H1 (cell line): ENCODE measurements at regions not wholly inside any gene's neighbourhood (a gene's known extent, or its start where the extent isn't known, plus 50 kb on each side); places are given as distances from the start of the nearest gene placed in this dataset.

ENCODE experiments used
- CTCF ChIP-seq, 3 experiments: IDR thresholded peaks; 1 replicate in 2 of 3; 2 replicates in 1 of 3; pipeline versions ENCODE4 v1.5.1 to v1.6.1; 2011; ENCODE audit warnings: low read length in 3 of 3, mild to moderate bottlenecking in 3 of 3, inconsistent platforms in 2 of 3, low read depth in 1 of 3, moderate library complexity in 1 of 3; ENCODE audit not compliant: insufficient read depth in 1 of 3; ENCODE audit errors: control extremely low read depth in 1 of 3
- EGR1 ChIP-seq: IDR thresholded peaks from 2 replicates; pipeline ENCODE4 v1.6.1; 2011; ENCODE audit warnings: low read depth, low read length, borderline replicate concordance
- GABPA ChIP-seq: IDR thresholded peaks from 2 replicates; pipeline ENCODE4 v1.6.1; 2011; ENCODE audit warnings: mild to moderate bottlenecking, low read length, moderate library complexity, borderline replicate concordance; ENCODE audit not compliant: insufficient read depth
- POLR2A ChIP-seq, 2 experiments: IDR thresholded peaks; 1 replicate in 1 of 2; 2 replicates in 1 of 2; pipeline ENCODE4 v1.6.1; 2011; ENCODE audit warnings: low read depth in 2 of 2, low read length in 2 of 2, mild to moderate bottlenecking in 2 of 2; ENCODE audit errors: control extremely low read depth in 1 of 2
- RXRA ChIP-seq: IDR thresholded peaks from 2 replicates; pipeline ENCODE4 v1.6.1; 2011; ENCODE audit warnings: low read depth, mild to moderate bottlenecking, low read length, moderate library complexity; ENCODE audit not compliant: insufficient read depth
- TAF1 ChIP-seq: IDR thresholded peaks from 2 replicates; pipeline ENCODE4 v1.6.1; 2011; ENCODE audit warnings: mild to moderate bottlenecking, low read depth, low read length
- TCF12 ChIP-seq: IDR thresholded peaks from 2 replicates; pipeline ENCODE4 v1.6.1; 2011; ENCODE audit warnings: low read depth, mild to moderate bottlenecking, low read length
- USF2 ChIP-seq: IDR thresholded peaks from 2 replicates; pipeline ENCODE4 v1.6.1; 2011; ENCODE audit warnings: low read length, improper control_type of control experiment
- ZNF274 ChIP-seq: IDR thresholded peaks from 2 replicates; pipeline ENCODE4 v1.7.0; 2012; ENCODE audit warnings: low read length, borderline replicate concordance; ENCODE audit errors: extremely low read depth

- TF ChIP-seq CTCF (IDR thresholded peaks at IDR 0.05; ENCODE audit: control extremely low read depth in 1 of 3, insufficient read depth in 1 of 3, low read depth in 1 of 3, low read length in 3 of 3), result no peak
- TF ChIP-seq TCF12, result no peak
- TF ChIP-seq GABPA, result no peak
- TF ChIP-seq ZNF274, result no peak
- no peak for TF ChIP-seq TAF1
- no peak for TF ChIP-seq RXRA
- TF ChIP-seq POLR2A (IDR thresholded peaks at IDR 0.05; ENCODE audit: control extremely low read depth in 1 of 2, low read depth in 2 of 2, low read length in 2 of 2), result no peak
- TF ChIP-seq USF2, result no peak
- TF ChIP-seq EGR1, result no peak
Observed at GRCh38 chr1:199735660-199736059, 291.9 kb upstream of the NR5A2 start.
